ENCODE measurements at regions not wholly inside any gene's neighbourhood (a gene's known extent, or its start where the extent isn't known, plus 50 kb on each side); places are given as distances from the start of the nearest gene placed in this dataset.

- TF ChIP-seq, protein P1, sequence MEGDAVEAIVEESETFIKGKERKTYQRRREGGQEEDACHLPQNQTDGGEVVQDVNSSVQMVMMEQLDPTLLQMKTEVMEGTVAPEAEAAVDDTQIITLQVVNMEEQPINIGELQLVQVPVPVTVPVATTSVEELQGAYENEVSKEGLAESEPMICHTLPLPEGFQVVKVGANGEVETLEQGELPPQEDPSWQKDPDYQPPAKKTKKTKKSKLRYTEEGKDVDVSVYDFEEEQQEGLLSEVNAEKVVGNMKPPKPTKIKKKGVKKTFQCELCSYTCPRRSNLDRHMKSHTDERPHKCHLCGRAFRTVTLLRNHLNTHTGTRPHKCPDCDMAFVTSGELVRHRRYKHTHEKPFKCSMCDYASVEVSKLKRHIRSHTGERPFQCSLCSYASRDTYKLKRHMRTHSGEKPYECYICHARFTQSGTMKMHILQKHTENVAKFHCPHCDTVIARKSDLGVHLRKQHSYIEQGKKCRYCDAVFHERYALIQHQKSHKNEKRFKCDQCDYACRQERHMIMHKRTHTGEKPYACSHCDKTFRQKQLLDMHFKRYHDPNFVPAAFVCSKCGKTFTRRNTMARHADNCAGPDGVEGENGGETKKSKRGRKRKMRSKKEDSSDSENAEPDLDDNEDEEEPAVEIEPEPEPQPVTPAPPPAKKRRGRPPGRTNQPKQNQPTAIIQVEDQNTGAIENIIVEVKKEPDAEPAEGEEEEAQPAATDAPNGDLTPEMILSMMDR (IDR thresholded peaks at IDR 0.05; ENCODE audit: low read depth, low read length, poor library complexity, severe bottlenecking): no peak
- no peak for TF ChIP-seq EZH2phosphoT487 (IDR thresholded peaks at IDR 0.05; ENCODE audit: borderline replicate concordance, low read length)
Observed at GRCh38 chr2:215736653-215737290, 276.6 kb downstream of the MREG start.

Measured in DOHH2 (cell line).